ENCODE measurements at regions not wholly inside any gene's neighbourhood (a gene's known extent, or its start where the extent isn't known, plus 50 kb on each side); places are given as distances from the start of the nearest gene placed in this dataset.

DNA sequence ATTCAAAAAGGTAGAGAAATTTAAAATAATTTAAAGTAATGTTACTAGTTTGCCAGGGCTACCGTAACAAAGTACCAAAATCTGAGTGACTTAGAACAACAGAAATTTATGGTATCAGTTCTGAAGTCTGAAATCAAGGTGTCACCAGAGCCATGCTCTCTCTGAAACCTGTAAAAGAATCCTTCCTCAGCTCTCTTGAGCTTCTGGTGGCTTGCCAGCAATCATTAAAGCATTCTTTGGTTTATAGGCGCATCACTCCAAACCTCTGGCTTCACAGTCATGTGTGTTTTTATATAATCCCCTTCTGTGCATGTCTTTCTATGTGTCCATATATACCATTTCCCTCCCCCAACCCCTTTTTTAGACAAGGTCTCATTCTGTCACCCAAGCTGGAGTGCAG, 220.3 kb downstream of the COX7C start:
- DNase-seq (ENCODE audit: low spot score in 2 of 2) = no peak
- no peaks in the 10 kb centered on the region for H3K36me3 Mint-ChIP-seq

DNA sequence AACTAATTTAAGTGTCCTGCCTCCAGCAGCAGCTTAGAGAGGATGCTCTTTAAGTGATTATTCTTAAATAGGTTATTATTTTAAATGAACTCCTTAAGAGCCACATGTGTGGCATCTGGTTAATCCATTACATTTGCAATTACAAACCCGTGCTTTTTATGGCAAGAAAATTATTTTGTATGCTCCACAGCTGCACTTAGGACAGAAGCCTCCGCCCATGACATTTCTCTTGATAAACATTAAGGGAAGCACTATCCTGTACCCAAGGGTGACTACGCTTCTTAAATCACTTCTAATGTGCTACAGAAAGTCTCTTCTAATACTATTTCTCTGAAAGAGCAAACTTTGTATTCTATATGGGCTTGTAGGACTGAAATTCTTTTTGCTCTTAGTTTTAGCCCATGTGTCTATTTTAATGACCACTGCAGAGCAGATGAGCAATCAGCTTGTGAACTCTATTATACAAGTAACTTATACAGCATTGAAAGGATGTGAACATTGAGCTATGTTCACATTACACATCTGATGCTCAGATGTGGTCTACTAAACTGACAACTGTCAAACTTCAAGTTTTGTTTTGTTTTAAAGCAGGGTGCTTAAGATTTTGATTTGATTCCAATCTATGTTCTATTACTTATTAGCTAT, 223.4 kb downstream of the COX7C start:
- no peak for DNase-seq (ENCODE audit: low spot score in 2 of 2)
- H3K36me3 Mint-ChIP-seq = no peaks in the 10 kb centered on the region

More for the DNA sequence above, 220.3 kb downstream of the COX7C start:
- Mint-ChIP-seq H3K9me3 (peaks cover 0 to under 1% of the 10 kb centered on the region in 2 donors), H3K27ac (no peak overlapping the region)
- no peak for ATAC-seq

DNA sequence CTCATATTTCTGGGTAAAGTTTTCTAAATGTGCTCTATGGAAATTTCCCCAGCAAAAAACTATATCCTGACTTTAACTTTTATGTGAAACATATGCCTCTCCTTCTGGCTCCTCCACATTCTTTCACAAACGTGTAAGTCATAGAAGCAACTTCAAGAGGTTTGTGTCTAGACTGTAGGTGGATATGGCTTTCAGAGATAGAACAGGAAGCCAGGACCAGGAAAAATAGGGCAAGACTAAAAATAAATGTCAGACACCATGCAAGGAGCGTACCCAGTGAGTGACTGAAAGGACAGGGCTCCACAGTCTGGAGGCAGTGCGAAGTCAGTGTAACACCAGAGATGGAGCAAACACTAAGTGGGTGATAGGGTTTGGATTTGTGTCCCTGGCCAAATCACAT, 240.7 kb downstream of the COX7C start:
- H3K9me3 Mint-ChIP-seq = no peaks in the 10 kb centered on the region
- no peaks in the 10 kb centered on the region for H3K36me3 Mint-ChIP-seq
- H3K27ac Mint-ChIP-seq = no peak overlapping the region
- DNase-seq (ENCODE audit: low spot score in 2 of 2) = no peak
- no peak for ATAC-seq

More for the DNA sequence above, 223.4 kb downstream of the COX7C start:
- H3K27ac Mint-ChIP-seq = no peak overlapping the region
- H3K9me3 Mint-ChIP-seq = peaks cover 0 to 4% of the 10 kb centered on the region in 2 donors
- no peak for ATAC-seq

DNA sequence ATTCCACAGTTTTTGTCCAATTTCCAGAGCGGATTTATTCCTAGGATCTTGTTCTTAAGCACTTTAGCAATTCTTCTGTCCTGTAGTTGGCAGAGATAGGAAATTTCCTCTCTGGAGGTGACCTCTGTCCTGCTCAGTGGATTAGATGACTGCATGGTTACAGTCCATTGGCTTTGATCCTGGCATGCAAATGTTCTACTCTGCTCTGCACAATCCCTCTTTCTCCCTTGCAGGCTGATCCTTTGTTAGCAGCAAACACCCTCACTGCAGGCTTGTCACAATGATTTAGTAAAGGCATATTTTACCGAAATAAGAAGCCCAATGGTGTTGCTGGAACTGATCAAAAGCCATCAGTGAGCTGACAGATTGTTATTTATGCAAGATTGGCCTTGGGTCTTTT, 243.8 kb downstream of the COX7C start:
- Mint-ChIP-seq H3K9me3 (no peaks in the 10 kb centered on the region), H3K27ac (no peak overlapping the region)

DNA sequence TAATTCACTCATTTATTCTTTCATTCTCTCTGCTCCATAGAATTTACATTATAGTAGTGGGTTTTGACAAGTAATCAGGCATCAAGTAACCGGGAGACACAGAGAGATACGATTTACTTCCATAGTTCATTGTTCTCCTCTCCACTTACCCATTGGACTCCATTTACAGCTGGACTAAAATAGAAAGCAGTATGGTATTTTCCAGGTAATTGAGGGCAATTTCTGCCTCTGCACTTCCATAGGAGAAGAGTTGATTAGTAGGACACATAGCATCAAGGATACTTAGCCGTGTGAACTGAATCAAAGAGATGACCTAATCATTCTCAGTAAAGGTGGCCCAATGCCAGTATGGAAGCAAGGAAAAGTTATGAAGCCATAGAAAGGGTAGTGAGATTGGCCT, 244.4 kb downstream of the COX7C start:
- DNase-seq (ENCODE audit: low spot score in 2 of 2) = no peak

More for the DNA sequence above, 243.8 kb downstream of the COX7C start:
- DNase-seq (ENCODE audit: low spot score in 2 of 2) = no peak
- ATAC-seq = no peak
- no peaks in the 10 kb centered on the region for H3K36me3 Mint-ChIP-seq

DNA sequence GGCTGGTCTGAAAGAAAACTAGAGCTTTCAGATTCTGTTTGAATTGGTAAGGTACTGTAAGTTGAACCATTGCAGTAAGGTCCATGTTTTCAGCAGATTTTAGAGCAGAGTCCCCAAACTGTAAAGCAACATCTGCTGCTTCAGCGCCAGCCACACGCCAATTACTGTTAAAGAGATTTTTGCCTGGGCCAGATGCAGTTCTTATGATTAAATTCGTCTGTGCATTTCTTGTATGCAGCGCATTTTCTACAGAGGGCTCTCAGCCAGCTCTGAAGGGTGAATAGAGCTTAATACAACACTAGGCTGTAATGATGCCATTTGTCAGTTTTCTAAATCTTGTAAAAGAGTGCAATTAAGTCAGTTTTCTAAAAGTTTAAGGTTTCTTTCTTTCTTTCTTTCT, 246.3 kb downstream of the COX7C start:
- H3K36me3 Mint-ChIP-seq = no peaks in the 10 kb centered on the region
- DNase-seq (ENCODE audit: low spot score in 2 of 2) (no peak), ATAC-seq (no peak)
- H3K9me3 Mint-ChIP-seq = no peaks in the 10 kb centered on the region
- H3K27ac Mint-ChIP-seq = no peak overlapping the region

More for the DNA sequence above, 244.4 kb downstream of the COX7C start:
- ATAC-seq = no peak
- H3K27ac Mint-ChIP-seq = no peak overlapping the region
- H3K9me3 Mint-ChIP-seq = no peaks in the 10 kb centered on the region
- H3K36me3 Mint-ChIP-seq = no peaks in the 10 kb centered on the region

DNA sequence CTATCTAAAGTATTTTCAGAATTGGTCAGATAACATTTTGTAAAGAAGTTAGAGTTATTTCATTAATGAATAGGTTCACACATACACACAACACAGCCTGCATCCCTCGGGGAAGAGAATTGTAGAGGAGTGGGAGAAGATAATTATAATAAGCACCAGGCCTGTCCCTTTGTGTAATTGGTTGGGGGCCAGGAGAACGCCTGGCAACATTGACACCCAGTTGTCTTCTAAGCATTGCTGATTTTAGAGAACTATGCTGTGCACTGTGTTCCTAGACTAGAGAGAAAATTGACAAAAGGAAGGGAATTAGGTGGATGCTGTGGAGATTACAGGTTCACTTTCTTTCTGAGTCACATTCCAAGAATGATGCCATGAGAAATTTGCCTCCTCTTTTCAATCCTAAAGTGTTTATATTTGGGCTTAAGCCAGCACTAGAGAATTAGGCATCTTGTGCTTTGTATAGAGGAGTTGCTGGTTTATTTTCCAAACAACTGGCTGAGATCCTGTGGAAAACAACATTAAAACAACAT, 247.6 kb downstream of the COX7C start:
- ATAC-seq (no peak), DNase-seq (ENCODE audit: low spot score in 2 of 2) (no peak)
- no peak overlapping the region for H3K27ac Mint-ChIP-seq
- H3K9me3 Mint-ChIP-seq = no peaks in the 10 kb centered on the region
- no peaks in the 10 kb centered on the region for H3K36me3 Mint-ChIP-seq

DNA sequence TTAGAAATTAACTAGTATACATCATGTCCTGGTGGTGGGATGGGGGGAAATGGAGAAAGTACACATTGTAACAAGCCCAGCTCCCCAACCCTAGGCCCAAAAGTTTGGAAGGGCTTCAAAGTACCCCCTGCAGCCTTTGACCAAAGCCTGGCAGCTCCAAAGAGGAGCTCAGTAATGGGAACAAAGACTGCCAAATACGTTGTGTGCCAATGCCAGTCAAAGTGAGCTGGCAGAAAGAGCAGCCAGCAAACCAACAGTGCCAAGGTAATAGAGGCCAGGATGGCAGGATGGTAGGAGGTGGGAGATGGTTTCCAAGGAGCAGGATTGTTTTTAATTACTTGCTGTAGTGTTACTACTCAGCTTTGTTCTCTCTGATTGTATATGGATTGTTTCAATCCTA, 248.3 kb downstream of the COX7C start:
- H3K36me3 Mint-ChIP-seq = no peaks in the 10 kb centered on the region
- H3K27ac Mint-ChIP-seq = no peak overlapping the region
- DNase-seq (ENCODE audit: low spot score in 2 of 2) (no peak), ATAC-seq (no peak)
- no peaks in the 10 kb centered on the region for H3K9me3 Mint-ChIP-seq

DNA sequence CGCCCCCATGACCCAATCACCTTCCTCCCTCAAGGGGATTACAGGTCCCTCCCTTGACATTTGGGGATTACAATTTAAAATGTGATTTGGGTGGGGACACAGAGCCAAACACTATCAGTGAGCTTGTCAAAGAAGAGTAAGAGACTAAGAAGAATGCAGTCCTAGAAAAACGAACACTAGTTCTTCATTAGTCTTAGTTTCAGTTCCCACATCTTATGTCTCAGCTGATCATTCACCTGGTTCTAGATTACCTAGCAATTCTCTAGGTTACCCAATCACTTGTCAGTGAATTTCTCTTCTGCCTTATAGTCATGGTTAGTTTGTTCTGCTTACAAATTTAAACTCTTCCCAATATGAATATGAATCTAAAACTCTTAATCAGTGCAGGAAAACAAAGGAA, 251.5 kb downstream of the COX7C start:
- H3K27ac Mint-ChIP-seq = no peak overlapping the region
- H3K9me3 Mint-ChIP-seq = no peaks in the 10 kb centered on the region
- no peaks in the 10 kb centered on the region for H3K36me3 Mint-ChIP-seq
- DNase-seq (ENCODE audit: low spot score in 2 of 2) (no peak), ATAC-seq (no peak)

DNA sequence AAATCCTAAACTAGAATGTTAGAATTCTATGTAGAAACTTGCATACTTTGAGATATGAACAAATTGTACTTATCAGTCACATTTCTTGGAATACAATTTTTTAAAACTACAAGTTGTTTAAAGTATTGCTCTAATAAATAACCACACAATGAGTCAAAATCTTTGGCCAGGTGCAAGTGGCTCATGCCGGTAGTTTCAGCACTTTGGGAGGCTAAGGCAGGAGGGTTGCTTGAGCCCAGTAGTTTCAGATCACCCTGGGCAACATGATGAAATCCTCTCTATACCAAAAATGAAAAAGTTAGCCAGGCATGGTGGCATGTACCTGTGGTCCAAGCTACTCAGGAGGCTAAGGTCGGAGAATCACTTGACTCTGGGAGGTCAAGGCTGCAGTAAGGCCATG, 257.8 kb downstream of the COX7C start:
- H3K27ac Mint-ChIP-seq = no peak overlapping the region
- no peak for ATAC-seq
- no peak for DNase-seq (ENCODE audit: low spot score in 2 of 2)
- H3K9me3 Mint-ChIP-seq = no peaks in the 10 kb centered on the region
- no peaks in the 10 kb centered on the region for H3K36me3 Mint-ChIP-seq

DNA sequence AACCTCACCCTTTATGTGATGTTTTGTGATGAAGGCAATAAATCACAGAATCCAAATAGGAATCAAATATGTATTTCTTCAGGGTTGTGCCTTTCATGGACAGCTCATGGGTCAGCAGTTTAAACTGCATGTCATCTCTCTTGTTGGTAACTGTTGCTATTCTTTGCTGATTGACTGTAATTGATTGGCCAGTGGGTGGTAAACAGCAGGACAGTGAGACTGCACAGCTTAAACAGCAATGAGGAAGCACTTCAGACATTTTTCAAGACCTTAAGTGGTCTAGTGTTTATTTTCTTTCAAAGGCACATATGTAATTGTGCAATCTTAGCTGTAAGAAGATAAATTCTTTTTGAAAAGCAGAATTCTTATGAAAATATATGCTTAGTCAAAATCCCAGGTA, 260.5 kb downstream of the COX7C start:
- ATAC-seq = no peak
- DNase-seq (ENCODE audit: low spot score in 2 of 2) = no peak
- H3K9me3 Mint-ChIP-seq = no peaks in the 10 kb centered on the region
- H3K27ac Mint-ChIP-seq = no peak overlapping the region
- no peaks in the 10 kb centered on the region for H3K36me3 Mint-ChIP-seq

DNA sequence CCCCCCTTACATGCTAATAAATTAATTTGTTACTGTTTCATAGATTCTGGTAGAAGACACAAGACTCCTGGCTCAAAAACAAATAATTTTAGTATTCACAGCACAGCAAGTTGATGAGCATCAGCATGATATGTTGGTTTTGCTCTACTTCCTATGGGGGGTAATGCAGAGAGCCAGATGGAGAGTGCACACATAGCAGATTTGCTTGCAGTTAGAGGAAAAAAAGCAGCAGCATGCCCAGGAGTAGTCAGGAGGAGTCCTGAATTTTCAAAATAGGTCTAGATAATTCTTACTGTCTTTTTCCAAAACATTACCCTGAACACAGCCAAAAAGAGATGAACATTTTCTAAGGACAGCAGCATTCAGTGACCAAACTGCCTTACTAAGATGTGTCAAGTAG, 261.3 kb downstream of the COX7C start:
- no peaks in the 10 kb centered on the region for H3K36me3 Mint-ChIP-seq
- DNase-seq (ENCODE audit: low spot score in 2 of 2) (no peak), ATAC-seq (no peak)
- H3K27ac Mint-ChIP-seq = no peak overlapping the region
- no peaks in the 10 kb centered on the region for H3K9me3 Mint-ChIP-seq

DNA sequence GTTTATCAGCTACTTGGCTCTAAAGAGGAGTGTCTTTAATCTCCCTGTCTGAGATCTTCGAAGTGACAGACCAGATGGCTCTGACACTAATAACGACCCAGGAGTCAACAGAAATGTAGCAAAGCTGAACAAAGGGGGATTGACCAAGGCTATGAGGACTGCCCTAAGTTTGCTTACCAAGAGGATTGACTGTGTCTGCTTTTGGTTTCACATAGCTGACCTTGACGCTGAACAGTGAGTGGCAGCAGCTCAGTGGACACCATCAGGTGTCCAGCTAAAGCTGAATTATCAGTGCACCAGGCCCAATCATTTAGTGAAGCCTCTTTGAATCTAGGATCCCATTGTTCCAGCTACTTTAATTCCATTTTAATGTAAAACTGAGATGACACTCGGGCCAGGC, 262.6 kb downstream of the COX7C start:
- DNase-seq (ENCODE audit: low spot score in 2 of 2) (no peak), ATAC-seq (peak in 1 of 2 donors; percentile 6)
- no peaks in the 10 kb centered on the region for H3K9me3 Mint-ChIP-seq
- no peak overlapping the region for H3K27ac Mint-ChIP-seq
- no peaks in the 10 kb centered on the region for H3K36me3 Mint-ChIP-seq

DNA sequence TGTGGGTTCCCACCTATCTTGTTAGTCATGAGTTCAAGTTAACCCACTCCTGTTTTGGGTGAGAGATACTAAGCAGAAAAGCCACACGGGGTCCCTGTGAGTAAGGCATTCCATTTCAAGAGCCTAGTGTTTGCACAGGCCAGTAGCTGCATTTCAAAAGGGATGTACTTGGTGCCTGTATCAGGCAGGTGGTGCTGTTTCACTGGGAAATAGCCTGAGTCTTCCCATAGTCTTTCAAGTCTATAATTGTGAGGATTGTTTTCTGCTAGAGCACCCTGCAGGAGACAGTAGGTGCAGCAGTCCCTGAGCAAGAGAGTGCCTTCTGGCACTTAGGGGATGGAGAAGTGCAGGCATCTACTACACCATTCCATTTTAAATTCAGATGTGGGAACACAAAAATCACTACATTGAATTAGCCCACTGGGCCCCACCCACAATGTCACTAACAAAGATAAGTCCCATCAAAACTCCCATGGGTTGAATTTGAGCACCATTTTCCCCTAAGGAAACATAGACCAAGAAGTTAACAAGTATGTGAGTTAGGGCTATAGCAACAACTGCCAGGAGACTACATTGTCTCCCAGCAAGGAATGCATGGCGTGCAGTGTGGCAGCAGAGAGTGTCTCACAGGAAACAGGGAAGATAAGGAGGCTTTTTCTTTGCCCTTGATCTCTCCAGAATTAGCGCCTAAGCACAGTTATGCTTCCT, 263.2 kb downstream of the COX7C start:
- no peaks in the 10 kb centered on the region for H3K36me3 Mint-ChIP-seq
- peak in 1 of 2 donors; percentile 6 for DNase-seq (ENCODE audit: low spot score in 2 of 2)
- peak; percentile 72 to 94 for ATAC-seq
- H3K9me3 Mint-ChIP-seq = no peaks in the 10 kb centered on the region
- no peak overlapping the region for H3K27ac Mint-ChIP-seq

DNA sequence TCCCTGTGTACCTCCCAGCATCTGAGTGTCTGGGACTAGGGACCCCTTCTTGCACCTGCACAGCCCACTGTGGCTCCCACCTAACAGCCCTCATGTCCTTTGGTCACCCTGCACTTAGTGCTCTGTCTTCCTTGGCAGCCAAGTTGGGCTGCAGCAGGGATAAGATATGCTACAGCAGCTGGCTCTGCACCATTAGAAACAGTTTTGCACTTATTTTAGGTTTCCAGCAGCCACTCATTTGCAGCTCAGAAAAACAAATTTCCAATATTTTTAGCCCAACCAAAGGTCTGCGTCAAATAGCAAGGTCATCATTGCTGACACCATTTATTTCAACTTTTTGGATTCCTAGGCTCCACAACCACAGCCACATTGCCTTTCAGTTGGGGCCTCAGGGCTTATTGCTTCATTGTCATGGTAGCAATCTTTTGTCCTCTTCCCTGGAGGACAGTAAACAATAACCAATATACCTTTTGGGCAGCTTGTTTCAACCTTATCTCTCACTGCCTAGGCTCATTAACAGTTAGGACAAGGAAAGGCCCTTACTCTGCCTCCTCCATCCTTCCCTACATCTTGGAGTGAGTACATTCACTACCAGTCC, 263.9 kb downstream of the COX7C start:
- ATAC-seq = no peak
- no peaks in the 10 kb centered on the region for H3K36me3 Mint-ChIP-seq

DNA sequence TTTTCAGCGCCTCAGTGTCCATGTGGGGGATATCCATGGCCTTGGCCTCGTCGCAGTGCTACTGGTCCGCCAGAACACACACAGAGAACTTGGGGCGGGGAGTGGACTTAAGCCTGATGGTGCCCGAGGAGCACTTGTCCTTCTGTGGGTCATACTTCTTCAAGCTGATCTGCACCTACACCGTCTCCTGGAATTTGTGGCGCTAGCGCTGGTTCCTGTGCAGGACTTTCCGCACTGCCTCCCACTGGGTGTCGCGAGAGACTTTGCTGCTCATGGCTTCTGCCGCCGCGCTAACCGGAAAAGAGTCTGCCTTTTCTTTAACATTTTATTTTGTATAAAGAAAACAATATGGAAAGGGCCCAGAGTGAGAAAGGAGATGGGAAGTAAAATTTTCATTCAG, 266.9 kb downstream of the COX7C start:
- H3K27ac Mint-ChIP-seq = no peak overlapping the region
- no peaks in the 10 kb centered on the region for H3K9me3 Mint-ChIP-seq
- no peaks in the 10 kb centered on the region for H3K36me3 Mint-ChIP-seq
- ATAC-seq (no peak), DNase-seq (ENCODE audit: low spot score in 2 of 2) (no peak)

More for the DNA sequence above, 263.9 kb downstream of the COX7C start:
- no peaks in the 10 kb centered on the region for H3K9me3 Mint-ChIP-seq
- DNase-seq (ENCODE audit: low spot score in 2 of 2) = no peak
- no peak overlapping the region for H3K27ac Mint-ChIP-seq

DNA sequence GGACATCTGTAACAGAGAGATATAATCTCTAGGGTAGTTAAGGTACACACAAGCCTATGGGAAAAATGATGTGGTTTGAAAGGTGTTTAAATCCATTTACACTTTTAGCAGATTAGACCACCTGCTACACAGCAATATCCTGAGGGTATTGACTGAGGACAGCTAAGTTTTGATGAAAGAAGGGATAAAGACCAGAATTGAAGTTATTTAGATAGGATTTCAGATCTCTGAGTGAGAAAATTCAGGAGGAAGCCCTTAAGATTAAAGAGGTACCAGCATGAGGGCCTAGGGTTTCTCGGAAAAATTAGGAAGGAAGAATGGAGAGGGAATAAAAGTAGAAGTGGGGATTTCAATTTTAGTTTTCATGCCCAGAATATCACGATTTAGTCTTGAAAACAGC, 267.3 kb downstream of the COX7C start:
- Mint-ChIP-seq H3K9me3 (no peaks in the 10 kb centered on the region), H3K36me3 (no peaks in the 10 kb centered on the region), H3K27ac (no peak overlapping the region)
- DNase-seq (ENCODE audit: low spot score in 2 of 2) (no peak), ATAC-seq (no peak)

Measured in activated naive CD4-positive, alpha-beta T cell treated with anti-CD3 and anti-CD28 coated beads, Interleukin-2, amount 50 U/mL, for 72 hours (primary cell).